Glomerular visceral epithelial cell (primary cell): ENCODE measurements at regions not wholly inside any gene's neighbourhood (a gene's known extent, or its start where the extent isn't known, plus 50 kb on each side); places are given as distances from the start of the nearest gene placed in this dataset.

Experiments
- DNase-seq: peaks from one replicate; pipeline ENCODE4 v3.0.0-alpha.2; 2016; ENCODE audit errors: extremely low spot score

- no peak for DNase-seq
Measured at GRCh38 chr2:217722883-217723472, 279.8 kb downstream of the TNS1 start.

GRCh38 chr2:217717646-217718045 is 285.1 kb downstream of the TNS1 start:
- DNase-seq, result no peak

- DNase-seq, result no peak
Measured at GRCh38 chr2:217715484-217715883, 287.3 kb downstream of the TNS1 start.

- DNase-seq, result no peak
Measured at GRCh38 chr2:217714287-217714751, 288.5 kb downstream of the TNS1 start.

GRCh38 chr2:217713395-217714286 is 289.2 kb downstream of the TNS1 start:
- DNase-seq, result peak; percentile 78

- no peak for DNase-seq
Measured at GRCh38 chr2:217712431-217712830, 290.4 kb downstream of the TNS1 start.

- DNase-seq, result peak; percentile 98
Measured at GRCh38 chr2:217711188-217711587, 291.6 kb downstream of the TNS1 start.

DNA sequence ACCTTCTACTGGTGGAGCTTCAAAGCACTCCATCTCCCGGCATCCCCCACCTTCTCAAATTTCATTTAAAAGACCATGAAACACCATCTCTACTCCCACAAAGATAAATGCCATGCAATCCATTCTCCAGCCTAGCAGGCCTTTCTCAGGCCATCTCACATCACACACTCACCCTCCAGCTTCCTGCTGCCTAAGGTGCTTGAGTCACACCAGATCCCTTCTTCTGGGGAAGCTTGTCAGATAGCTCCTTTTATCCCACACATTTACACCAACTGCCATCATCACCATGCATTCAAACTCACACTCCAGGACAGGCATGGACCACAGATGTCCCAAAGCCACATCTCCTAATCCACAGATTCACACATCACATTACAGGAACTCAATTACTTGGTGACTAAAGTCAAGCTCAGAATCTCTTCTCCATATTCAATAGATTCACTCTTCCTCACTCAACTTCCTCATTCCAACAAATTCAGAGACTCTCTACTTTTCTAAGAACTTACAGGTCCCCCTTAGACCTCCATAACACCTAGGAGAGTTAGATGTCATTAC is 292.5 kb downstream of the TNS1 start:
- peak; percentile 52 for DNase-seq

- DNase-seq, result no peak
Measured at GRCh38 chr2:217709478-217710210, 293.2 kb downstream of the TNS1 start.

DNA sequence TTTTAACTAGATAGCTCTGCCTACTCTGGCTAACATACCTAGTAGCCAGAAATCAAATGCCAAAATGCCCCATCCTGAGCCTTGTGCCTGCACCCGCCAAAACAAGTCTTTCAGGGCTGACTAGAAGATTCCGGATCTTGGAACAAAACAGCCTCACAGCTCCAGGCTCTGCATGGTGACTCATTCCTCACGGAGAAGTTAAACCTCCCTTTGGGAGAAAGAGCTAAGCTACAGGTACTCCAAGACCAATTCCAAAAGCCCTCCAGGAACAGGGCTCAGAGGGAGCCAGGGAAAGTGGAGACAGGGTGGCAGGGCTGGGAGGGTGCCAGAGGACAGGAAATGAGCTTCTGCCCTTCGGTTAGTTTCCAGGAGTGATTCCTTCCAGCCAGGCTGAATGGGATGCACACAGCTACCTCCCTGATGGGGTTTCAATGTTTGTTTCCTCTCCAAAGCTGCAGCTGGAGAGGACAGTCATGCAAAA is 295.6 kb downstream of the TNS1 start:
- DNase-seq, result no peak

DNA sequence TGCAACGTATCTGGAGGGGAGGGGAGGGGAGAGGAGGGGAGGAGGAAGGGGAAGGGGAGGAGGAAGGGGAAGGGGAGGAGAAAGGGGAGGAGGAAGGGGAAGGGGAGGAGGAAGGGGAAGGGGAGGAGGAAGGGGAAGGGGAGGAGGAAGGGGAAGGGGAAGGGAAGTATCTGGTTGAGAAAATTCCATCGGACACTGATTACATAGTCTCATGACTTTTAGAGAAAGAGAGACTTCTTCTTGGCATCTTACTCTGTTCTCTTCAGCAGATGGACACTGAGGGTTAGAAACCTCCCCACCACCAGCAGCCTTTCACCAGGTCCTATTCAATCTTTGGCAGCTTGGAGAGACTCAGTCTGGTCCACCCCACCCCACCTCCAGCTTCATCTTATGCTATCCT is 296.3 kb downstream of the TNS1 start:
- no peak for DNase-seq

GRCh38 chr2:217706095-217706494 is 296.7 kb downstream of the TNS1 start:
- no peak for DNase-seq

- DNase-seq, result no peak
Measured at GRCh38 chr2:217705461-217705860, 297.3 kb downstream of the TNS1 start.

GRCh38 chr2:217703999-217704398 is 298.8 kb downstream of the TNS1 start:
- no peak for DNase-seq

GRCh38 chr2:217703102-217703501 is 299.7 kb downstream of the TNS1 start:
- DNase-seq, result no peak

DNA sequence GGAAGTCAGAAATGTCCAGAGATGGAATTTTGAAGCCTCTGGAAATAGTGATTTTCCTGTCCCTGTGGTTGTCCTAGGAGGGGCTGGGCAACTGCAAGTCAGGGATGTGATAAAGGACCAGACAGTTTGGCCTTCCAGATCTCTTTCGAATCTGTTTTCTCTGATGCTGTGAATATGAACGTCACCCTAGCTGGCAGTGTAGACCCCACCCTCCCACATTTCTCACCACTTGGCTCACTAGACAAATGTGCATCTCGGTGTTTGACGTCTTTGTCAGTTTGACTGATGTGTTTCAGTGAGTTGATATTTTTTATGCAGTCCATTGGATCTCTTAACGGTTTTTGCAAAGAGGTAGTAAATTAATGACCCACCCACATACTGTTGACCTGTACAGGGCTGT is 301.2 kb downstream of the TNS1 start:
- no peak for DNase-seq

GRCh38 chr2:217698691-217699090 is 304.1 kb downstream of the TNS1 start:
- no peak for DNase-seq

- DNase-seq, result peak; percentile 92
Measured at GRCh38 chr2:217695033-217695520, 307.7 kb downstream of the TNS1 start.

DNA sequence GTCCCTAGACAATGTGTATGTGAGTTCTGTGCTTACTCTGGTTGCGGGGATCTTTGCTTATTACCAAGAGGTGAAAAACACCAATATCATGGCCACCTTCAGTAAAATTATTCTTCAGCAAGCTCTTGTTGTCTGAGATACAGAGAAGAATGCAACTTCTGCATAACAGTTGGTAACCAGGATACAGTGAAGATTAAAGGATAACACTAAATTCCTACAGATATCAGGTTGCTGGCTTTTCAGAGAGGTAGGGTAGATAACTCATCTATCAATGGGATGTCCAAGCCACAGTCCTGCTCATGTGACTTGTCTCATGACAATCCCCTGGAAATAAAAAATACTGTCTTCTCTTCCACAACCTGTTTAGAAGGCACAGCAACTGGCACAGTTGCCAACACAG is 308.5 kb downstream of the TNS1 start:
- DNase-seq, result no peak

GRCh38 chr2:217693363-217693762 is 309.4 kb downstream of the TNS1 start:
- no peak for DNase-seq

- peak; percentile 64 for DNase-seq
Measured at GRCh38 chr2:217691920-217692666, 310.7 kb downstream of the TNS1 start.
